ENCODE measurements at regions not wholly inside any gene's neighbourhood (a gene's known extent, or its start where the extent isn't known, plus 50 kb on each side); places are given as distances from the start of the nearest gene placed in this dataset.
"Not testable (repeated sequence)": the region's sequence is repeated elsewhere in the genome, so short reads cannot be mapped to it uniquely, and the experiment has no call there.

GRCh38 chr5:56724857-56725256, 90.5 kb upstream of the MAP3K1 start:
- not testable (repeated sequence) for H3K27ac ChIP-seq (ENCODE audit: low read depth, low read length); H3K4me1 ChIP-seq (ENCODE audit: control insufficient read depth, insufficient read depth, low read length); H3K4me3 ChIP-seq (ENCODE audit: low read length); H3K36me3 ChIP-seq (ENCODE audit: control insufficient read depth, insufficient read depth, low read length); H3K9ac ChIP-seq (ENCODE audit: low read length); H3K27me3 ChIP-seq (ENCODE audit: control insufficient read depth, insufficient read depth, low read length)

GRCh38 chr5:56722317-56722716, 93.0 kb upstream of the MAP3K1 start:
- no peaks in the 10 kb centered on the region for H3K4me1 ChIP-seq (ENCODE audit: control insufficient read depth, insufficient read depth, low read length)
- H3K27ac ChIP-seq (ENCODE audit: low read depth, low read length), result no peak overlapping the region
- no peak overlapping the region for H3K4me3 ChIP-seq (ENCODE audit: low read length)
- H3K9ac ChIP-seq (ENCODE audit: low read length), result no peak overlapping the region
- H3K36me3 ChIP-seq (ENCODE audit: control insufficient read depth, insufficient read depth, low read length), result no peaks in the 10 kb centered on the region
- no peaks in the 10 kb centered on the region for H3K27me3 ChIP-seq (ENCODE audit: control insufficient read depth, insufficient read depth, low read length)

GRCh38 chr5:56717253-56717987, 97.9 kb upstream of the MAP3K1 start:
- Histone ChIP-seq H3K4me1 (ENCODE audit: control insufficient read depth, insufficient read depth, low read length) (no peaks in the 10 kb centered on the region), H3K27ac (ENCODE audit: low read depth, low read length) (no peak overlapping the region), H3K9ac (ENCODE audit: low read length) (no peak overlapping the region), H3K4me3 (ENCODE audit: low read length) (no peak overlapping the region), H3K36me3 (ENCODE audit: control insufficient read depth, insufficient read depth, low read length) (no peaks in the 10 kb centered on the region), H3K27me3 (ENCODE audit: control insufficient read depth, insufficient read depth, low read length) (no peaks in the 10 kb centered on the region)

- Histone ChIP-seq H3K27ac (ENCODE audit: low read depth, low read length) (no peak overlapping the region), H3K27me3 (ENCODE audit: control insufficient read depth, insufficient read depth, low read length) (no peaks in the 10 kb centered on the region), H3K4me3 (ENCODE audit: low read length) (no peak overlapping the region), H3K36me3 (ENCODE audit: control insufficient read depth, insufficient read depth, low read length) (no peaks in the 10 kb centered on the region), H3K9ac (ENCODE audit: low read length) (no peak overlapping the region), H3K4me1 (ENCODE audit: control insufficient read depth, insufficient read depth, low read length) (no peaks in the 10 kb centered on the region)
Observed at GRCh38 chr5:56715986-56716385, 99.4 kb upstream of the MAP3K1 start.

GRCh38 chr5:56712895-56713591, 102.3 kb upstream of the MAP3K1 start:
- H3K27ac ChIP-seq (ENCODE audit: low read depth, low read length), result no peak overlapping the region
- H3K4me3 ChIP-seq (ENCODE audit: low read length), result no peak overlapping the region
- H3K36me3 ChIP-seq (ENCODE audit: control insufficient read depth, insufficient read depth, low read length), result no peaks in the 10 kb centered on the region
- H3K4me1 ChIP-seq (ENCODE audit: control insufficient read depth, insufficient read depth, low read length), result no peaks in the 10 kb centered on the region
- no peaks in the 10 kb centered on the region for H3K27me3 ChIP-seq (ENCODE audit: control insufficient read depth, insufficient read depth, low read length)
- no peak overlapping the region for H3K9ac ChIP-seq (ENCODE audit: low read length)

- Histone ChIP-seq H3K27me3 (ENCODE audit: control insufficient read depth, insufficient read depth, low read length) (no peaks in the 10 kb centered on the region), H3K27ac (ENCODE audit: low read depth, low read length) (no peak overlapping the region), H3K36me3 (ENCODE audit: control insufficient read depth, insufficient read depth, low read length) (no peaks in the 10 kb centered on the region), H3K4me1 (ENCODE audit: control insufficient read depth, insufficient read depth, low read length) (no peaks in the 10 kb centered on the region), H3K9ac (ENCODE audit: low read length) (no peak overlapping the region), H3K4me3 (ENCODE audit: low read length) (no peak overlapping the region)
Observed at GRCh38 chr5:56710826-56711590, 104.3 kb upstream of the MAP3K1 start.

- H3K36me3 ChIP-seq (ENCODE audit: control insufficient read depth, insufficient read depth, low read length), result no peaks in the 10 kb centered on the region
Observed at GRCh38 chr5:56706504-56706903, 108.8 kb upstream of the MAP3K1 start.

GRCh38 chr5:56705217-56705616, 110.1 kb upstream of the MAP3K1 start:
- Histone ChIP-seq H3K4me1 (ENCODE audit: control insufficient read depth, insufficient read depth, low read length) (no peaks in the 10 kb centered on the region), H3K36me3 (ENCODE audit: control insufficient read depth, insufficient read depth, low read length) (no peaks in the 10 kb centered on the region), H3K27me3 (ENCODE audit: control insufficient read depth, insufficient read depth, low read length) (no peaks in the 10 kb centered on the region), H3K27ac (ENCODE audit: low read depth, low read length) (no peak overlapping the region), H3K4me3 (ENCODE audit: low read length) (no peak overlapping the region), H3K9ac (ENCODE audit: low read length) (no peak overlapping the region)

More at GRCh38 chr5:56706504-56706903, 108.8 kb upstream of the MAP3K1 start:
- no peaks in the 10 kb centered on the region for H3K27me3 ChIP-seq (ENCODE audit: control insufficient read depth, insufficient read depth, low read length)
- H3K9ac ChIP-seq (ENCODE audit: low read length), result no peak overlapping the region
- H3K4me3 ChIP-seq (ENCODE audit: low read length), result no peak overlapping the region
- no peak overlapping the region for H3K27ac ChIP-seq (ENCODE audit: low read depth, low read length)
- H3K4me1 ChIP-seq (ENCODE audit: control insufficient read depth, insufficient read depth, low read length), result no peaks in the 10 kb centered on the region

GRCh38 chr5:56703952-56704351, 111.4 kb upstream of the MAP3K1 start:
- Histone ChIP-seq H3K4me3 (ENCODE audit: low read length) (no peak overlapping the region), H3K27me3 (ENCODE audit: control insufficient read depth, insufficient read depth, low read length) (no peaks in the 10 kb centered on the region), H3K27ac (ENCODE audit: low read depth, low read length) (no peak overlapping the region), H3K4me1 (ENCODE audit: control insufficient read depth, insufficient read depth, low read length) (no peaks in the 10 kb centered on the region), H3K36me3 (ENCODE audit: control insufficient read depth, insufficient read depth, low read length) (no peaks in the 10 kb centered on the region), H3K9ac (ENCODE audit: low read length) (no peak overlapping the region)

GRCh38 chr5:56700711-56701110, 114.6 kb upstream of the MAP3K1 start:
- Histone ChIP-seq H3K27ac (ENCODE audit: low read depth, low read length) (no peak overlapping the region), H3K4me1 (ENCODE audit: control insufficient read depth, insufficient read depth, low read length) (no peaks in the 10 kb centered on the region)

GRCh38 chr5:56699538-56699937, 115.8 kb upstream of the MAP3K1 start:
- H3K4me1 ChIP-seq (ENCODE audit: control insufficient read depth, insufficient read depth, low read length), result no peaks in the 10 kb centered on the region
- no peak overlapping the region for H3K27ac ChIP-seq (ENCODE audit: low read depth, low read length)
- H3K4me3 ChIP-seq (ENCODE audit: low read length), result no peak overlapping the region
- no peak overlapping the region for H3K9ac ChIP-seq (ENCODE audit: low read length)
- H3K27me3 ChIP-seq (ENCODE audit: control insufficient read depth, insufficient read depth, low read length), result no peaks in the 10 kb centered on the region
- H3K36me3 ChIP-seq (ENCODE audit: control insufficient read depth, insufficient read depth, low read length), result no peaks in the 10 kb centered on the region

More at GRCh38 chr5:56700711-56701110, 114.6 kb upstream of the MAP3K1 start:
- Histone ChIP-seq H3K9ac (ENCODE audit: low read length) (no peak overlapping the region), H3K27me3 (ENCODE audit: control insufficient read depth, insufficient read depth, low read length) (no peaks in the 10 kb centered on the region), H3K36me3 (ENCODE audit: control insufficient read depth, insufficient read depth, low read length) (no peaks in the 10 kb centered on the region), H3K4me3 (ENCODE audit: low read length) (no peak overlapping the region)

- Histone ChIP-seq H3K4me1 (ENCODE audit: control insufficient read depth, insufficient read depth, low read length) (no peaks in the 10 kb centered on the region), H3K27ac (ENCODE audit: low read depth, low read length) (no peak overlapping the region), H3K36me3 (ENCODE audit: control insufficient read depth, insufficient read depth, low read length) (no peaks in the 10 kb centered on the region), H3K4me3 (ENCODE audit: low read length) (no peak overlapping the region), H3K9ac (ENCODE audit: low read length) (no peak overlapping the region), H3K27me3 (ENCODE audit: control insufficient read depth, insufficient read depth, low read length) (no peaks in the 10 kb centered on the region)
Observed at GRCh38 chr5:56698463-56699381, 116.6 kb upstream of the MAP3K1 start.

All from rectal smooth muscle tissue (tissue), 1 donor.